A549 (cell line): ENCODE measurements at regions not wholly inside any gene's neighbourhood (a gene's known extent, or its start where the extent isn't known, plus 50 kb on each side); places are given as distances from the start of the nearest gene placed in this dataset.
"Not testable (repeated sequence)": the region's sequence is repeated elsewhere in the genome, so short reads cannot be mapped to it uniquely, and the experiment has no call there.

Source experiments
- ATAC-seq, 2 experiments: fragments of 200-7000 bp in 1 of 2; fragments of >200 bp in 1 of 2; cut with Nextera tagmentation in 1 of 2; cut with Tn5 transposase in 1 of 2; 3 replicates each; pipeline versions ENCODE4 v1.8.0 to v1.9.1; 2018 to 2020; ENCODE audit warnings: mild to moderate bottlenecking in 1 of 2, moderate library complexity in 1 of 2
- CTCF ChIA-PET: fragments of 300-600 bp; sonication (Branson Sonifier 250); formaldehyde crosslinking; extraction: SDS; loops from one replicate; lab custom pipeline; 2021; ENCODE audit warnings: antibody characterized with exemption, inconsistent platforms; lab: Yijun Ruan, JAX
- POLR2A ChIA-PET: fragments of 350-600 bp; formaldehyde crosslinking; extraction: SDS; loops from one replicate; lab custom pipeline; 2021; ENCODE audit warnings: antibody characterized with exemption, inconsistent platforms; lab: Yijun Ruan, JAX
- DNase-seq, 2 experiments: peaks; one replicate each; pipeline versions ENCODE4 v3.0.0 to v3.0.0-alpha.2; 2011 to 2016; ENCODE audit warnings: low read depth in 1 of 2, low spot score in 1 of 2
- FAIRE-seq: peaks from 2 replicates; lab custom pipeline; 2011; peaks lifted over from hg19 to GRCh38; lab: Jason Lieb, UNC
- H3K27ac ChIP-seq, 2 experiments: fragments of >200 bp; sonication (Bioruptor Twin); formaldehyde crosslinking; 3 replicates each; pipeline ENCODE4 v1.5.1; 2016 to 2017
- H3K4me1 ChIP-seq: fragments of >200 bp; sonication (Bioruptor Twin); formaldehyde crosslinking; 3 replicates; pipeline ENCODE4 v1.6.1; 2016
- H3K4me2 ChIP-seq: fragments of >200 bp; sonication (Bioruptor Twin); formaldehyde crosslinking; 3 replicates; pipeline ENCODE4 v1.6.1; 2016
- H3K4me3 ChIP-seq: fragments of >200 bp; sonication (Bioruptor Twin); formaldehyde crosslinking; 3 replicates; pipeline ENCODE4 v1.5.1; 2016
- H3K9me3 ChIP-seq: fragments of >200 bp; sonication (Bioruptor Twin); formaldehyde crosslinking; 3 replicates; pipeline ENCODE4 v1.6.1; 2016
- CBX2 ChIP-seq: fragments of 200-600 bp; sonication (generic); IDR thresholded peaks from 2 replicates; pipeline ENCODE4 v1.6.1; 2016; ENCODE audit warnings: low read depth, mild to moderate bottlenecking, borderline replicate concordance
- CEBPB ChIP-seq, 2 experiments: fragments of >200 bp in 1 of 2; sonication (Bioruptor Twin) in 1 of 2; formaldehyde crosslinking in 1 of 2; IDR thresholded peaks; 2 replicates each; pipeline ENCODE4 v1.6.1; 2012 to 2016
- ESRRA ChIP-seq: fragments of 150-350 bp; IDR thresholded peaks from 2 replicates; pipeline ENCODE4 v1.6.1; 2014; ENCODE audit warnings: mild to moderate bottlenecking, low read length, borderline replicate concordance
- FOSB ChIP-seq: fragments of 250-450 bp; sonication (Bioruptor Pico); IDR thresholded peaks from 2 replicates; pipeline ENCODE4 v1.5.0; 2020; ENCODE audit warnings: mild to moderate bottlenecking, moderate library complexity
- FOSL2 ChIP-seq, 2 experiments: fragments of 450-650 bp in 1 of 2; fragments of >200 bp in 1 of 2; sonication (Bioruptor Twin) in 1 of 2; formaldehyde crosslinking; IDR thresholded peaks; 2 replicates each; pipeline versions ENCODE4 v1.5.0 to v1.6.1; 2016 to 2020; ENCODE audit warnings: mild to moderate bottlenecking in 1 of 2, moderate library complexity in 1 of 2
- HOXA7 ChIP-seq: fragments of 250-450 bp; sonication (Bioruptor Pico); IDR thresholded peaks from 2 replicates; pipeline ENCODE4 v1.5.0; 2020; ENCODE audit warnings: mild to moderate bottlenecking, moderate library complexity
- JUN ChIP-seq, 2 experiments: fragments of >200 bp; sonication (Bioruptor Twin); formaldehyde crosslinking; IDR thresholded peaks; 2 replicates in 1 of 2; 3 replicates in 1 of 2; pipeline ENCODE4 v1.6.1; 2016 to 2017
- JUNB ChIP-seq: fragments of >200 bp; sonication (Bioruptor Twin); formaldehyde crosslinking; IDR thresholded peaks from 2 replicates; pipeline ENCODE4 v1.6.1; 2016
- MAFK ChIP-seq: fragments of 450-650 bp; IDR thresholded peaks from 2 replicates; pipeline ENCODE4 v1.6.1; 2014; ENCODE audit not compliant: partially characterized antibody
- MAX ChIP-seq: IDR thresholded peaks from 2 replicates; pipeline ENCODE4 v1.6.1; 2012
- NFE2L2 ChIP-seq: fragments of 150-350 bp; conservative IDR thresholded peaks from 2 replicates; pipeline ENCODE4 v1.6.1; 2014; ENCODE audit warnings: low read length
- NPAS2 ChIP-seq: fragments of 250-450 bp; sonication (Bioruptor Pico); IDR thresholded peaks from 2 replicates; pipeline ENCODE4 v1.8.0; 2022; ENCODE audit warnings: mild to moderate bottlenecking, moderate library complexity, borderline replicate concordance
- NR3C1 ChIP-seq: fragments of >200 bp; sonication (Bioruptor Twin); formaldehyde crosslinking; IDR thresholded peaks from 3 replicates; pipeline ENCODE4 v1.6.1; 2017
- PBX3 ChIP-seq: IDR thresholded peaks from 2 replicates; pipeline ENCODE4 v1.6.1; 2012
- POLR2A ChIP-seq: IDR thresholded peaks from 2 replicates; pipeline ENCODE4 v1.6.1; 2012; ENCODE audit warnings: mild to moderate bottlenecking, low read length
- RAD21 ChIP-seq, 2 experiments: fragments of >200 bp in 1 of 2; sonication (Bioruptor Twin) in 1 of 2; formaldehyde crosslinking in 1 of 2; IDR thresholded peaks in 1 of 2; conservative IDR thresholded peaks in 1 of 2; 2 replicates in 1 of 2; 3 replicates in 1 of 2; pipeline ENCODE4 v1.6.1; 2012 to 2018; ENCODE audit warnings: inconsistent platforms in 1 of 2
- RCOR1 ChIP-seq: fragments of 150-350 bp; IDR thresholded peaks from 2 replicates; pipeline ENCODE4 v1.6.1; 2014; ENCODE audit warnings: antibody characterized with exemption, low read length, low read depth
- RFX5 ChIP-seq: fragments of 450-650 bp; IDR thresholded peaks from 2 replicates; pipeline ENCODE4 v1.7.1; 2014; ENCODE audit warnings: antibody characterized with exemption, mild to moderate bottlenecking, moderate library complexity
- RNF2 ChIP-seq: fragments of 200-600 bp; sonication (generic); IDR thresholded peaks from 2 replicates; pipeline ENCODE4 v1.6.1; 2016; ENCODE audit warnings: low read depth, mild to moderate bottlenecking, antibody characterized with exemption, moderate library complexity, borderline replicate concordance
- SMC3 ChIP-seq: fragments of >200 bp; sonication (Bioruptor Twin); formaldehyde crosslinking; IDR thresholded peaks from 3 replicates; pipeline ENCODE4 v1.6.1; 2018; ENCODE audit warnings: inconsistent platforms
- TP53 ChIP-seq: fragments of 250-450 bp; sonication (Bioruptor Pico); IDR thresholded peaks from 2 replicates; pipeline ENCODE4 v1.5.0; 2021; ENCODE audit warnings: mild to moderate bottlenecking, moderate library complexity
- ZNF302 ChIP-seq: fragments of 250-450 bp; sonication (Bioruptor Pico); IDR thresholded peaks from 2 replicates; pipeline ENCODE4 v1.9.0; 2021; ENCODE audit warnings: inconsistent platforms, mild to moderate bottlenecking, moderate library complexity
- ZSCAN20 ChIP-seq: fragments of 250-450 bp; sonication (Bioruptor Pico); IDR thresholded peaks from 2 replicates; pipeline ENCODE4 v1.8.0; 2022; ENCODE audit warnings: mild to moderate bottlenecking, moderate library complexity
- WGBS: methylation state at CpG from one replicate; pipeline ENCODE4 v1.1.6; 2017; ENCODE audit errors: missing lambda C conversion rate; 5-methylcytosine and 5-hydroxymethylcytosine counted together
- TF ChIP-seq, protein P1 (sequence below): fragments of >200 bp; sonication (Bioruptor Twin); formaldehyde crosslinking; IDR thresholded peaks from 3 replicates; pipeline ENCODE4 v1.6.1; 2016
- TF ChIP-seq, protein P2 (sequence below): IDR thresholded peaks from 2 replicates; pipeline ENCODE4 v1.6.1; 2012; ENCODE audit warnings: low read depth, borderline replicate concordance
- TF ChIP-seq, protein P3 (sequence below): fragments of 250-450 bp; sonication (Bioruptor Pico); IDR thresholded peaks from 2 replicates; pipeline ENCODE4 v1.5.0; 2020; ENCODE audit warnings: low read depth, mild to moderate bottlenecking, moderate library complexity

DNA sequence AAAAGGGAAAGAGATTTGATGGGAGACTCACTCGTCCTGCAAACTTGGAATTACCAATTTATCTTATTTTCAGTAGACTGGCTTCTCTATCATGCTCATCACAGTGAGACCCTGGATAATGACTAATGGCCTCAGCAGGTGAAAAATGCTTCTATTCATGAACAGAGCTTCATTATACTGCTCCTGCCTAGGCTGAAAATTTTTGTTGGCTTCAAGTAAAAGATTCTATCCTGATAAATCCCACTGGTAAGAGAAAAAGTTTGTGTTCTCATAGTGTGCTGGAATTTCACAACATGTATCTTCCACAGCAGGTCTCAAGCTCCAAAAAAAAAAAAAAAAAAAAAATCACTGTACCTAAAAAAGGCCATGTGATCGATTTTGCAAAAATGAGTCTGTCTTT, 329.3 kb upstream of the FZD8 start:
- POLR2A ChIA-PET = no interaction called here
- FAIRE-seq = no peak
- 18% methylated on average over 2 of the region's 2 CpGs for WGBS

DNA sequence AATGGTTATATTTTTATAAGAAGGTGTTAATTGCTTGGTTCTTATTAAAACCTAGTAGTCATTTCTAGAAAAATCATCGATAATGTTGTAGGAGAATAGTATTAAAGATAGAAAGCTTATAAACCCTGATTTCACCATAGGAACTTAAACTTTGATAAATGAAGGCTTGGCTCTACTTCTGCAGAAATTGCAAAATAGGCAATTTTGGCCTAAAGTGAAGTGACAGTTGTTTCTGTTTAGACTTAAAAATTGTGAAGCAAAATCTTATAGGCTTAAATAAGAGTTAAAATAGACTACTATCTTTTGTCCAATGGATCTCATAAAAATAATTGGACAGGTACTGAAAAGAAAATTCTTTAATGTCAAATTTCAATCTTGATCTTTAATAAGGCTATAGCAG, 321.6 kb upstream of the FZD8 start:
- WGBS = 49% methylated on average over 1 of the region's 1 CpG
- POLR2A ChIA-PET = no interaction called here

More for the DNA sequence above, 329.3 kb upstream of the FZD8 start:
- no peak overlapping the region for H3K27ac ChIP-seq
- CTCF ChIA-PET = no interaction called here
- ATAC-seq (no peak), DNase-seq (no peak)
- no peak overlapping the region for H3K4me3 ChIP-seq
- H3K9me3 ChIP-seq = 0 out of 3 replicates have a peak, but pooled peaks cover 6% of the 10 kb centered on the region
- TF ChIP-seq JUNB (no peak), MAX (no peak), NPAS2 (CRISPR knock-in tag) (no peak), CBX2 (no peak), NR3C1 (no peak), POLR2A (no peak)
- no peak overlapping the region for H3K4me2 ChIP-seq
- H3K4me1 ChIP-seq = no peaks in the 10 kb centered on the region

GRCh38 chr10:35961501-35961900, 319.4 kb upstream of the FZD8 start:
- ChIA-PET POLR2A (no interaction called here), CTCF (no interaction called here)
- H3K4me3 ChIP-seq = no peak overlapping the region
- DNase-seq (no peak), ATAC-seq (no peak), FAIRE-seq (no peak)
- H3K27ac ChIP-seq = no peak overlapping the region
- H3K9me3 ChIP-seq = no peaks in the 10 kb centered on the region
- H3K4me2 ChIP-seq = no peak overlapping the region
- 67% methylated on average over 3 of the region's 3 CpGs for WGBS
- H3K4me1 ChIP-seq = no peaks in the 10 kb centered on the region
- TF ChIP-seq TP53 (CRISPR knock-in tag) (no peak), ZNF302 (CRISPR knock-in tag) (no peak), JUN (IDR thresholded peaks at IDR 0.05) (no peak), JUNB (no peak), POLR2A (no peak), MAX (no peak), PBX3 (no peak), RAD21 (conservative IDR thresholded peaks at IDR 0.05 in 1 of 2, IDR thresholded peaks at IDR 0.05 in 1 of 2) (no peak), FOSB (CRISPR knock-in tag) (no peak)
- TF ChIP-seq, protein P1, sequence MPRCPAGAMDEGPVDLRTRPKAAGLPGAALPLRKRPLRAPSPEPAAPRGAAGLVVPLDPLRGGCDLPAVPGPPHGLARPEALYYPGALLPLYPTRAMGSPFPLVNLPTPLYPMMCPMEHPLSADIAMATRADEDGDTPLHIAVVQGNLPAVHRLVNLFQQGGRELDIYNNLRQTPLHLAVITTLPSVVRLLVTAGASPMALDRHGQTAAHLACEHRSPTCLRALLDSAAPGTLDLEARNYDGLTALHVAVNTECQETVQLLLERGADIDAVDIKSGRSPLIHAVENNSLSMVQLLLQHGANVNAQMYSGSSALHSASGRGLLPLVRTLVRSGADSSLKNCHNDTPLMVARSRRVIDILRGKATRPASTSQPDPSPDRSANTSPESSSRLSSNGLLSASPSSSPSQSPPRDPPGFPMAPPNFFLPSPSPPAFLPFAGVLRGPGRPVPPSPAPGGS = no peak
- TF ChIP-seq, protein P2, sequence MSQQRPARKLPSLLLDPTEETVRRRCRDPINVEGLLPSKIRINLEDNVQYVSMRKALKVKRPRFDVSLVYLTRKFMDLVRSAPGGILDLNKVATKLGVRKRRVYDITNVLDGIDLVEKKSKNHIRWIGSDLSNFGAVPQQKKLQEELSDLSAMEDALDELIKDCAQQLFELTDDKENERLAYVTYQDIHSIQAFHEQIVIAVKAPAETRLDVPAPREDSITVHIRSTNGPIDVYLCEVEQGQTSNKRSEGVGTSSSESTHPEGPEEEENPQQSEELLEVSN = no peak

More for the DNA sequence above, 321.6 kb upstream of the FZD8 start:
- Histone ChIP-seq H3K4me1 (no peaks in the 10 kb centered on the region), H3K4me2 (no peak overlapping the region), H3K9me3 (no peaks in the 10 kb centered on the region), H3K27ac (no peak overlapping the region)
- ATAC-seq (no peak), FAIRE-seq (no peak)
- peak; percentile 45 for TF ChIP-seq MAFK
- no peak for TF ChIP-seq HOXA7
- TF ChIP-seq RNF2 = no peak
- TF ChIP-seq, all 56 proteins: peak for 1
- no peak overlapping the region for H3K4me3 ChIP-seq
- CTCF ChIA-PET = no interaction called here
- DNase-seq = no peak

DNA sequence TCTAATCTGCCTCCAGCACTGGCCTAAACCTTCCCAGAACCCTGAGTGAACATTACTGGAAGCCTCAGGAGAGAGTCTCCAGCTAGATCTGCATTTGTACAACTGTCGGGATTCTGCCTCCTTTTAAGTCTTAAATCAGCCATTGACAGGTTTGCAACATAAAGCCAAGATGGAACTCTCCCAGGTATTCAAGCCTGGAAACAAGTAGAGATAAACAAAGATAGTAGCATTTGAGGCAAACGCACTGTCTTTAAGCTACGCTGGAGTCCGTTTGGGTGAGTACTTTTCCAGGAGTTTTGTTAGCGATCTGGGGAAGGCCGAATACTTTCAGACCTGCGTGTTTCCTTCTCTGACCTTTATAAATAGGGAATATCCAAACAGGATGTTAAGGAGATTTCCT, 317.2 kb upstream of the FZD8 start:
- CTCF ChIA-PET = no interaction called here
- POLR2A ChIA-PET = no interaction called here
- H3K4me3 ChIP-seq = no peak overlapping the region
- WGBS = 54% methylated on average over 7 of the region's 7 CpGs
- no peak for DNase-seq
- no peak for ATAC-seq
- no peaks in the 10 kb centered on the region for H3K4me1 ChIP-seq
- FAIRE-seq = no peak
- TF ChIP-seq NR3C1 = no peak
- no peak for TF ChIP-seq ESRRA
- no peak for TF ChIP-seq ZSCAN20 (CRISPR knock-in tag)
- TF ChIP-seq SMC3 = no peak
- no peak for TF ChIP-seq NFE2L2
- TF ChIP-seq FOSL2 (IDR thresholded peaks at IDR 0.05) = no peak
- no peak for TF ChIP-seq FOSL2 (CRISPR knock-in tag; IDR thresholded peaks at IDR 0.05)
- TF ChIP-seq RCOR1 = no peak
- TF ChIP-seq RNF2 = no peak
- TF ChIP-seq JUN (IDR thresholded peaks at IDR 0.05) = no peak
- TF ChIP-seq ZNF302 (CRISPR knock-in tag) = no peak
- no peak for TF ChIP-seq HOXA7
- TF ChIP-seq, protein P3, sequence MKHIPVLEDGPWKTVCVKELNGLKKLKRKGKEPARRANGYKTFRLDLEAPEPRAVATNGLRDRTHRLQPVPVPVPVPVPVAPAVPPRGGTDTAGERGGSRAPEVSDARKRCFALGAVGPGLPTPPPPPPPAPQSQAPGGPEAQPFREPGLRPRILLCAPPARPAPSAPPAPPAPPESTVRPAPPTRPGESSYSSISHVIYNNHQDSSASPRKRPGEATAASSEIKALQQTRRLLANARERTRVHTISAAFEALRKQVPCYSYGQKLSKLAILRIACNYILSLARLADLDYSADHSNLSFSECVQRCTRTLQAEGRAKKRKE (CRISPR knock-in tag) = no peak
- no peak for TF ChIP-seq CEBPB (IDR thresholded peaks at IDR 0.05)
- TF ChIP-seq RFX5 = no peak
- H3K4me2 ChIP-seq = no peak overlapping the region
- H3K27ac ChIP-seq = no peak overlapping the region
- no peaks in the 10 kb centered on the region for H3K9me3 ChIP-seq

DNA sequence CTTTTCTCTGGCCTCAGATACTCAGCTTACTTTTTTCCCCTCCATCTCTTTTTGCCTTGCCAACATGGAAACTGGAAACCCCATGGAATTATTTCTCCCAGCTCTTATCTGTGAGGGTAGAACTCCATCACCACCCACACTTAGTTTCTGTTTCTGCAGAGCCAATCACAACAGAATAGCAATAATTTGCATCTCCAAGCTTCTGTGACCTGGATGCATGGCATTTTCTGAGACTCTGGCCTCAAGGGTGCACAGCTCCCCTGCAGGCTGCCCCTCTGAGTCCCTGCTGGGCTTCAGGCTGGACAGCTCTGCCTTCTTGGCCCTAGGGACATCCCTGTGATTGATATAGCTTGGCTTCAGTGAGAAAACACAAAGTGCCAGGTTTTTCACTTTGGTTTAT, 316.5 kb upstream of the FZD8 start:
- H3K9me3 ChIP-seq, CTCF ChIA-PET, H3K4me1 ChIP-seq, POLR2A ChIA-PET, FAIRE-seq, H3K4me2 ChIP-seq, H3K27ac ChIP-seq, ATAC-seq, H3K4me3 ChIP-seq, DNase-seq: not testable (repeated sequence)
